ENCODE measurements at regions not wholly inside any gene's neighbourhood (a gene's known extent, or its start where the extent isn't known, plus 50 kb on each side); places are given as distances from the start of the nearest gene placed in this dataset.

GRCh38 chr17:36697903-36698530, 96.6 kb downstream of the MRM1 start:
- TF ChIP-seq, protein P1, sequence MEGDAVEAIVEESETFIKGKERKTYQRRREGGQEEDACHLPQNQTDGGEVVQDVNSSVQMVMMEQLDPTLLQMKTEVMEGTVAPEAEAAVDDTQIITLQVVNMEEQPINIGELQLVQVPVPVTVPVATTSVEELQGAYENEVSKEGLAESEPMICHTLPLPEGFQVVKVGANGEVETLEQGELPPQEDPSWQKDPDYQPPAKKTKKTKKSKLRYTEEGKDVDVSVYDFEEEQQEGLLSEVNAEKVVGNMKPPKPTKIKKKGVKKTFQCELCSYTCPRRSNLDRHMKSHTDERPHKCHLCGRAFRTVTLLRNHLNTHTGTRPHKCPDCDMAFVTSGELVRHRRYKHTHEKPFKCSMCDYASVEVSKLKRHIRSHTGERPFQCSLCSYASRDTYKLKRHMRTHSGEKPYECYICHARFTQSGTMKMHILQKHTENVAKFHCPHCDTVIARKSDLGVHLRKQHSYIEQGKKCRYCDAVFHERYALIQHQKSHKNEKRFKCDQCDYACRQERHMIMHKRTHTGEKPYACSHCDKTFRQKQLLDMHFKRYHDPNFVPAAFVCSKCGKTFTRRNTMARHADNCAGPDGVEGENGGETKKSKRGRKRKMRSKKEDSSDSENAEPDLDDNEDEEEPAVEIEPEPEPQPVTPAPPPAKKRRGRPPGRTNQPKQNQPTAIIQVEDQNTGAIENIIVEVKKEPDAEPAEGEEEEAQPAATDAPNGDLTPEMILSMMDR (IDR thresholded peaks at IDR 0.05; ENCODE audit: low read depth, low read length): no peak
- TF ChIP-seq POLR2A (IDR thresholded peaks at IDR 0.05; ENCODE audit: extremely low read depth, insufficient read length): no peak

All from NB4 (cell line).